Keratinocyte (primary cell): ENCODE measurements at regions not wholly inside any gene's neighbourhood (a gene's known extent, or its start where the extent isn't known, plus 50 kb on each side); places are given as distances from the start of the nearest gene placed in this dataset.

Experiments
- DNase-seq: peaks from one replicate; pipeline ENCODE4 v3.0.0-alpha.2; 2011; ENCODE audit warnings: low read depth, missing footprints, low spot score
- FAIRE-seq: peaks from 2 replicates; lab custom pipeline; 2011; peaks lifted over from hg19 to GRCh38; lab: Jason Lieb, UNC
- H2AFZ ChIP-seq: 2 replicates; pipeline ENCODE4 v1.6.0; 2012; ENCODE audit warnings: low read length, control low read depth, inconsistent platforms; ENCODE audit not compliant: control insufficient read depth
- H3K27ac ChIP-seq: 2 replicates; pipeline ENCODE4 v1.5.1; 2011; ENCODE audit warnings: low read length; ENCODE audit not compliant: control insufficient read depth, insufficient read depth
- H3K27me3 ChIP-seq: 3 replicates; pipeline ENCODE4 v1.6.0; 2011; ENCODE audit warnings: low read length; ENCODE audit not compliant: control insufficient read depth, insufficient read depth; ENCODE audit errors: extremely low read depth
- H3K36me3 ChIP-seq, 2 experiments: 2 replicates in 1 of 2; 3 replicates in 1 of 2; pipeline ENCODE4 v1.5.1; 2011; ENCODE audit warnings: low read length in 2 of 2, mild to moderate bottlenecking in 1 of 2; ENCODE audit not compliant: control insufficient read depth in 2 of 2, insufficient read depth in 2 of 2; ENCODE audit errors: extremely low read depth in 1 of 2
- H3K4me1 ChIP-seq: 3 replicates; pipeline ENCODE4 v1.5.1; 2011; ENCODE audit warnings: low read length; ENCODE audit not compliant: control insufficient read depth, insufficient read depth; ENCODE audit errors: extremely low read depth
- H3K4me2 ChIP-seq: 3 replicates; pipeline ENCODE4 v1.6.0; 2011; ENCODE audit warnings: low read depth, low read length; ENCODE audit not compliant: control insufficient read depth, insufficient read depth; ENCODE audit errors: extremely low read depth
- H3K4me3 ChIP-seq, 3 experiments: fragments of 200-600 bp in 1 of 3; sonication (generic) in 1 of 3; 2 replicates in 2 of 3; 3 replicates in 1 of 3; pipeline ENCODE4 v1.5.1; 2011 to 2016; ENCODE audit warnings: low read length in 3 of 3, mild to moderate bottlenecking in 3 of 3, control low read depth in 2 of 3, inconsistent platforms in 1 of 3, low read depth in 1 of 3, mixed read lengths in 1 of 3, mixed run types in 1 of 3, moderate library complexity in 1 of 3; ENCODE audit not compliant: control insufficient read depth in 2 of 3, insufficient read depth in 2 of 3; ENCODE audit errors: extremely low read depth in 1 of 3
- H3K79me2 ChIP-seq: 2 replicates; pipeline ENCODE4 v1.6.0; 2012; ENCODE audit warnings: low read length; ENCODE audit not compliant: control insufficient read depth, insufficient read depth
- H3K9ac ChIP-seq: 3 replicates; pipeline ENCODE4 v1.6.0; 2011; ENCODE audit warnings: low read length; ENCODE audit not compliant: control insufficient read depth, insufficient read depth; ENCODE audit errors: extremely low read depth
- H3K9me1 ChIP-seq: 3 replicates; pipeline ENCODE4 v1.6.0; 2011; ENCODE audit warnings: low read length; ENCODE audit not compliant: control insufficient read depth, insufficient read depth; ENCODE audit errors: extremely low read depth
- H3K9me3 ChIP-seq: 2 replicates; pipeline ENCODE4 v1.5.1; 2012; ENCODE audit warnings: low read depth, low read length; ENCODE audit not compliant: control insufficient read depth
- H4K20me1 ChIP-seq: 3 replicates; pipeline ENCODE4 v1.6.0; 2011; ENCODE audit warnings: low read length; ENCODE audit not compliant: control insufficient read depth, insufficient read depth; ENCODE audit errors: extremely low read depth
- CTCF ChIP-seq, 3 experiments: IDR thresholded peaks in 1 of 3; conservative IDR thresholded peaks in 1 of 3; optimal IDR thresholded peaks in 1 of 3; 2 replicates in 2 of 3; 3 replicates in 1 of 3; pipeline versions ENCODE3 to v1.5.1; 2011; ENCODE audit warnings: low read length in 3 of 3, mild to moderate bottlenecking in 3 of 3, moderate library complexity in 2 of 3, control low read depth in 1 of 3, inconsistent platforms in 1 of 3; ENCODE audit not compliant: insufficient read depth in 2 of 3; ENCODE audit errors: extremely low read depth in 1 of 3
- EZH2 ChIP-seq: IDR thresholded peaks from one replicate; pipeline ENCODE4 v1.6.1; 2012; ENCODE audit warnings: inconsistent platforms, mild to moderate bottlenecking, low read length, moderate library complexity
- dilution Hi-C: fragments of 300-500 bp; cut with MboI; formaldehyde crosslinking; loops from one replicate; pipeline ENCODE4 v1.7.0; 2020; ENCODE audit warnings: low sequenced_read_pairs; ENCODE audit not compliant: extremely low pct_ligation_motif_present

DNA sequence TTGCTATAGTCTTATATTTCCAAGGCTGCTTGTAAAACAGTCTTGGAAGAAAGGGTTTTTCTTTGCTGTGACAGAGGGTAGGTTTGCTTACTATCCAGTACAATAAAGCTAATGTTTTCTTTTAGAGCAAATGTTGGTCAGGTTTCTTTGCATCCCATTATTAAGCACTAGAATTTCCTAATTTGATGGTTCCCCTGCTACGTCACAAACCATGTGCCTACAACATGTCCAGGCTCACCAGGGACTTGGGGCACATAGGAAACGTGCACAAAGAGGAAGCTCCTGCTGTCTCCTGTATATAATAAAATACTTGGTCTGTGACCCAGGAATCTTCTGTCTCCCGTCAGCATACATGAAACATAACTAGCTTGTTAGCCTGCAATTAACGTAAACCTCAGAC is 486.3 kb upstream of the LRFN5 start:
- DNase-seq, result no peak
- FAIRE-seq, result no peak

GRCh38 chr14:41096131-41096530 is 510.5 kb upstream of the LRFN5 start:
- Histone ChIP-seq H2AFZ (no peak overlapping the region), H3K4me2 (no peak overlapping the region), H3K36me3 (no peaks in the 10 kb centered on the region), H3K4me3 (no peak overlapping the region), H3K9ac (no peak overlapping the region), H3K27me3 (no peaks in the 10 kb centered on the region), H3K27ac (no peak overlapping the region), H3K4me1 (no peaks in the 10 kb centered on the region), H3K79me2 (no peaks in the 10 kb centered on the region), H3K9me3 (no peaks in the 10 kb centered on the region), H3K9me1 (no peaks in the 10 kb centered on the region), H4K20me1 (no peaks in the 10 kb centered on the region)
- dilution Hi-C loops, result no loop called here
- FAIRE-seq (no peak), DNase-seq (no peak)
- TF ChIP-seq CTCF (optimal IDR thresholded peaks at IDR 0.05 in 1 of 3, IDR thresholded peaks at IDR 0.05 in 1 of 3, conservative IDR thresholded peaks at IDR 0.05 in 1 of 3; ENCODE audit: extremely low read depth in 1 of 3, insufficient read depth in 2 of 3, low read length in 3 of 3) (no peak), EZH2 (no peak)

More for the DNA sequence above, 486.3 kb upstream of the LRFN5 start:
- no peaks in the 10 kb centered on the region for H3K4me1 ChIP-seq
- no peak overlapping the region for H3K27ac ChIP-seq
- H4K20me1 ChIP-seq, result no peaks in the 10 kb centered on the region
- no peak overlapping the region for H3K4me2 ChIP-seq
- H2AFZ ChIP-seq, result no peak overlapping the region
- H3K27me3 ChIP-seq, result no peaks in the 10 kb centered on the region
- no peak overlapping the region for H3K4me3 ChIP-seq
- no peaks in the 10 kb centered on the region for H3K79me2 ChIP-seq
- no peak for TF ChIP-seq EZH2
- TF ChIP-seq CTCF (optimal IDR thresholded peaks at IDR 0.05 in 1 of 3, IDR thresholded peaks at IDR 0.05 in 1 of 3, conservative IDR thresholded peaks at IDR 0.05 in 1 of 3; ENCODE audit: extremely low read depth in 1 of 3, insufficient read depth in 2 of 3, low read length in 3 of 3), result no peak
- H3K9me1 ChIP-seq, result no peaks in the 10 kb centered on the region
- no peak overlapping the region for H3K9ac ChIP-seq
- dilution Hi-C loops, result no loop called here
- H3K36me3 ChIP-seq, result no peaks in the 10 kb centered on the region
- H3K9me3 ChIP-seq, result no peaks in the 10 kb centered on the region
